Activated naive CD4-positive, alpha-beta T cell treated with Interleukin-2 at 50 U/mL for 16 hours (primary cell): ENCODE measurements at regions not wholly inside any gene's neighbourhood (a gene's known extent, or its start where the extent isn't known, plus 50 kb on each side); places are given as distances from the start of the nearest gene placed in this dataset.

ENCODE experiments used
- DNase-seq: peaks from one replicate; pipeline ENCODE4 v3.0.0-alpha.2; 2020

DNA sequence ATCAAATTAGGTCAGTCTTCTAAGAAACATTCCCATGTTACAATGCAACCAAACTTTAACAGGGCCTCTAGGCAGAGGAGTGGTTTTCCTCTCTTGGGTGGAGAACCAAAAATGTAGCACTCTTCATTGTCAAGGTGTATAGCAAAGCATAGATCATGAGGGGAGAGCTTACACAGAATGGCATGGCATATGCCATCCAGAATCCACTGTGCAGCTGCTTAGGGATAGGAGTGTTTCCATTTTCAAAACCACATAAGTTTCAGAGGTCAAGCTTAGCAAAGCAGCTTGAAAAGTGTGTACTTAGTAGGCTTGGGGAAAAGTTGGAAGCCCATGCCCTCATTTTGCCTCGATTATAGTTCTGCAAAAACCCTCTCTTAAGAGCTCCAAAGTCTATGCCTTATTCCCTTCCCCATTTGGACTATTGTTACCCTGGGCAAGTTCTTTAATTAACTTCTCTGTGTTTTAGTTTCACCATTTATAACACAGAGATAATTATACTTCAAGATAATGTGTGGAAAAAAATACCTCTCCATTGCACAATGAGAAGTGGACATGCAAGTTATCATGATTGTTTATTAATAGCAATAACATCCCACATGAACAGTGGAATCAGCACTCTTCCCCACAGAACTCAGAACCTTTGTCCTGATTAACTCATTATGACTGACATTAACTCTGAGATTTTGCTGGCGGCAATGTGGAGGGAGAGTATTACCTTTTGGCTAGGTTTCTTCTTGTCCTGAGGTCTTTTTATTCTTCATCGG is 398.9 kb upstream of the WWC1 start:
- no peak for DNase-seq

DNA sequence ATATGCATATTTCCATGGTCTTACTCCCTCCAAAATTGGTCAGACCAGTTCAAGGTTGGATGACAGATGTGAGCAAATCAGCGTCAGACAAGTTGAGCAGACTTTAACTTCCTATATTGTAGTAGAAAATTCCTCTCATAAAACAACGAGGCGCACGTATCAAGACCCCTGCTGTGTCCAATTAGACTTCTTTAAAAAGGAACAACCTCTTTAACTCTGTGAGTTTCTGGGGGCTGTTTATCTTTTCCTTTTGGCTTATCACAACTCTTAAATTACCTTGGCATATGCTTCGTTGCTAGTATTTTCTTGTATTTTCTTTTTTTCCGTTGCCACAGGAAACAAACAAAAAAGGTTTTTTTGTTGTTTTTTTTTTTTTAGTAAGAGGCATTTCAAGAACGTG is 398.2 kb upstream of the WWC1 start:
- no peak for DNase-seq

DNA sequence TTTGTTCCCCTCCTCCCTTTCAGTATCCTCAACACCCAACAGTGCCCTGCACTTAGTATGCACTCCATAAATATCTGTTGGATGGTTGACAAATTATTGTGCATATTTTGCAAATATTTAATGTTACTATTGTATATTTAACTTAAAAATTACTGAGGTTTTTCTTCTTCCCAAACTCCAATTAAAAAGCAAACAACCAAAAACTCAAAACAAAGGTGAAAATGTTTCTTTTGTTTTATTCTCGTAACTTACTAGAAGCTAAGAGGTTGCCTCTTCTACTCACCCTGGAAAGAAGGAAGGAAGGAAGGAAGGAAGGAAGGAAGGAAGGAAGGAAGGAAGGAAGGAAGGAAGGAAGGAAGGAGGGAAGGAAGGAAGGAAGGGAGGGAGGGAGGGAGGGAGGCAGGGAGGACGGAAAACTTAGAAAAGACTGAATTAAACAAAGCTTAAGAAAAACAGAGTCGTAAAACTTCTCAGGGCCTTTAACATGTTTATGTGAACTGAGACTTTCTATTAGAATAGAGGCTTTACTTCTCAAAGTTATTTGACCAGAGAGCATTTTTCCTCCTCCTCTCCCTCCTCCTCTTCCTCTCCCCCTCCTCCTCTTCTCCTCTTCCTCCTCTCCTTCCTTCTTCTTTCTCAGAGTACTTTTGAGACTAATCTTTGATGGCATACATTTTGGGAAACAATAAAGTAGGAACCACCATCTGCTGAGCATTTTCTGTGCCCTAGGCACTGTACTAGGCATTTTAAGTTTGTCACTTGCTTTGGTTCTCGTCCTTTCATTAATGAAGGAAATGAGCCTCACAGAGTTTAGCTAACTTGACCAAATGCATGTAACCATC is 396.6 kb upstream of the WWC1 start:
- no peak for DNase-seq

DNA sequence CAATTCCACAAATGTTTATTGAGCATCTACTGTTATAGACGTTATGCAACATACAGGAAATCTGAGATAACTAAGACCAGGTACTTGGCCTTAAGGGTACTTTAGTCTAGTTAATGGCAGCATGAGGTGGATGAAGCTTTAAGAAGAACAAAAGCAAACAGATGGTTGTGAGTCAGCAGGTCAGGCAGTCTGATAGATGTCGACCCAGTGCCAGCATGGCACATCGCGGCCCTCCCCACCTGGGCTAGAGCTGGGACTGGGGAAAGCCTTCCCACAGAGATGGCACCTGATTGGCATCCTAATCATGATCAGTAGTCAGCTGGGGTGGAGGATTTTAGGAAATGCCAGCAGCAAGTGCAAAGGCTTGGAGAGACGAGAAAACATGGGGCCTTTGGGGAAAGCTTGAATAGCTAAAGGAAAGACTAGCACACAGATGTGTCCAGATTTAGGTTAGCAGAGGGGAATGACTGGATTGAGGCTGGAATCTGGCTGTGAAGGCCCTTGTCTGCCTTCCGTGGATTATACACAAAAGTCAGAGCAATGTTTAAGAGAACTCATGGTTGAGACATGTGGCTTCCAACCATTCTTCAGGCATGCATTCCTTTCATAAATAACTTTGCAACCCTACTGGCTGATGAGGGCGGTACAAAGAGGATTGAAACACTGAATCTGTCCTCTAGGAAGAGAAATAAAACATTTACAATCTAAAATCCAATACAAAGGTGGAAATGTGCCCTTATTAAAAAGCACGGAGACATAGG is 395.4 kb upstream of the WWC1 start:
- no peak for DNase-seq

DNA sequence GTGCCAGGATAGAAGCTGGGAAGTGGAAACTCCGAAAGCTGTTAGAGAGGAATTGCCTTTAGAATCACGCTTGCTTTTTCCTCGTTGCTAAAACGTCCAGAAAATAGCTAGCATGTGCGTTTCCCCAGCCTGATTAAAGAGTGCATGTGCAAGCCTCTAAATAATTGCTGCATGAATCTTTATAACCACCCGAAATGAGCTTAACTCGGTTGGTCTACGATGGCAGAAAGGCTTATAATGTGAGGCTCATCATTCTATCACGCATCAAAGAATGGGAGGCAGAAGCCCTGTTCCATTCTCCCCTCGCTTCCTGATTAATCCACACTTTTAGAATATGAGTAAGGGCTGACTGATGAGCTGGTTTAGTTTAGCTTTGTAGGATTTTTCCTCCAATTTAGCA is 394.6 kb upstream of the WWC1 start:
- no peak for DNase-seq

DNA sequence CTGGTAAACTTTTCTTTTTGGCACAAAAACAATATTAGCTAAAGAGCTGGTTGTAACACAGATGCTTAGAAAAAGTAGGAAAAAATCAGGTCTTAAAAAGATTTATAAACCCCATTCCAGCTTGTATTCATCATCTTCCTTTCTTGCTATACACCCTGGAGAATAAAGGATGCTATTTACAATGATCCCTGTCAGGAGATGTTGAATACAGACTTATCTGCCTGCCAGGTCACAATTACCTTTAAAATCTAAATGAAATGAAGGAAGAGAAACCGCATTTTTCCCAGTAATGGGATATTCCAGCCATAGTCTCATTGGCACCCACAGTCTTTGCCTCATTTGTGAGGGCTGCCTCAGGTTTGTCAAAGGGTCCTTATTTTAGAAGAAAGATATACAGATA is 394.1 kb upstream of the WWC1 start:
- no peak for DNase-seq

DNA sequence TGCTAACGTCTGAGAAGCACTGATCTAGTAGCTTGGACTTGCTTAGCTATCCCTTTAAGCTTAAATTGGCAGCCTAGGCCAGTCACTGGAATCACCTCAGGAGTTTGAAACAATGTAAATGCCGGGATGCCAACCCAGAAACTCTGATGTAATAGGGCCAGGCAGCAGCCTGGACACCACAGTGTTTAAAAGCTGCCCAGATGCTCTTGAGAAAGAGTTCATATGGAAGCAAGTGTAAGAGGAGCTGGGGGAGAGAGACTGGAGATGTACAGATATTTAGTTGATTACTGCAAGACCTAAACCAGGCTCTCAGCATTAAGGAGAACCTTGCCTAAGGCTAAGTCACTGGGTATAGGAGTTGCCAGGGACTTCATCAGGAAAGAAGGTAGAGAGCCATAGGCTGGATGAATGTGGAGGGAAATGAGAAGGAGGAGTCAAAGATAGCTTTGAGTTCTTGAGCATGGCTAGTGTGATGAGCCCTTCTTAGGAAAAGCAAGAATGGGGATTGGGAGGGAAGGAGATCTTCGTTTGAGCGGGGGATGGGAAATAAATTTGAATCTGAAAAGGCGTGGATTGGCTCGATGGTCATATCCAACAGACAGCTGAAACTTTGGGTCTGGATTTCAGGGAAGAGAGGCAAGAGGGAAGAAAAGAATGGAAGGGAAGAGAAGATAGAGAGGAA is 392.9 kb upstream of the WWC1 start:
- no peak for DNase-seq

DNA sequence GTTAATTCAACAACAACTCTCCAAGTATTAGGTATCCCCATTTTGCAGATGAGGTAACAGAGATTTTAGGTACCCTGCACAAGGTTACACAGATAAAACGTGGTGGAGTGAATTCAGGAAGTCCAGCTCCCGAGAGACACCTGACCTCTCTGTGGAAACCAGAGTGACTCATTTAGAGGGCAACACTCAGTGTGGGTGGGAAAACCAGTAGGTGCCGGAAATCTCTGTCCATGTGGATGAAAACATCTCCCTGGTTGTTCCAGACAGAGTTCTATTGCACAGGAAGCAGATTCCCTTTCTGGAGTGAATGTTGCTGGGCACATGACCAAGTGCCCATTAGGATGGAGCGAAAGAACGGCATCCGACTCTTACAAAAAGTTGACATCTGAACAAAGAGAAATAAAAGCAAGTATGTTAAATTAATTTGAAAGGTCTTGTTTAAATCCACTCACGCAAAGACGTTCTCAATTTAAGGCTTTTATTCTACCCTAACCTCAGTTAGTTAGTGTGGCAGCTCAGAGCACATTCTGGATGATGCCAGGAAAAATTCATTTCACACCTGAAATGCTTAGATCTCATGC is 391.9 kb upstream of the WWC1 start:
- no peak for DNase-seq

DNA sequence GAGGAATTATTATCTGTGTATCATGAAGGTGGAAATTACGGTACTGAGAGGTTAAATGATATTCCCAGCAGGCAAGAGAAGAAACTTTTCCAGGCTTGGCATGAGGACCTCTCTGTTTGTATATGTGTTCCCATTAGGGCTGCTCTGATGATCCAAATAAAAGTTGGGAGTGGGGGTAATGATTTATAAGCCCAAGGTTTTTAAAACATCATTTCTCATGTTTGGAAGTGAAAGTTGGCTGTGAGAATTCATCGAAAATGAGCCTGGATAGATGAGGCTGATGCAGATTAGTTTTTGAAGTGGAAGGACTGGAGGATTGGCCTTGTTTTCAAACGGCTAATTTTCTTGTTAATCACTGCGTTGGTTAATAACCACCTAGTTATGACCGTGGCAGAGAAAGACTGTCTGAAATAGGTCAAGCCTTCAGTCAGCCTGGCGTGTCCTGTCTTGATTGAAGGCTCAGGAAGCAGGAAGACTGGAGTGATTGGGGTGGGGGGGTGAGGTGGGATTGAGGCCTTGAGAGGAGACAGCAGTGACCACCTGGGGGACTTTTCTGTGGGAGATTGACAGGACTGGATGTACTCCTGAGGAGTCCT is 391.0 kb upstream of the WWC1 start:
- DNase-seq = no peak

DNA sequence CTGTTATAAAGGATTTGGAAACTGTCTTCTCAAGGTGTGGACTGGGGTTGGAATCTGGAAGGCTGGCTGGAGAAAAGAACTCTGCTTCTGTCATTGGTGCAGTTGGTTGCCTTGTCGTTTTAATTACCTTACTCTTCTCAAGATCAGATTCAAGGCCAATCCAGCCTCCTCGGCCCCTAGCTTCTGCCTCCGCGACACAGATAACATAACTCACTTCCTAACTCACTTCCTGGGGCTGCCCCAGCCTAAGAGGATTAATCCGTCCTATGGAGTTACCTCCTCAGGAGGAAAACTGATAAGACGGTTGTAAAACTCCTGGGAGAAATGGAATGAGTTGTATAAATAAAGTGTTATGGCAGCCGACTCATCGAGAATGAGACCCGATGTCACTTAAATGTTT is 389.1 kb upstream of the WWC1 start:
- no peak for DNase-seq

DNA sequence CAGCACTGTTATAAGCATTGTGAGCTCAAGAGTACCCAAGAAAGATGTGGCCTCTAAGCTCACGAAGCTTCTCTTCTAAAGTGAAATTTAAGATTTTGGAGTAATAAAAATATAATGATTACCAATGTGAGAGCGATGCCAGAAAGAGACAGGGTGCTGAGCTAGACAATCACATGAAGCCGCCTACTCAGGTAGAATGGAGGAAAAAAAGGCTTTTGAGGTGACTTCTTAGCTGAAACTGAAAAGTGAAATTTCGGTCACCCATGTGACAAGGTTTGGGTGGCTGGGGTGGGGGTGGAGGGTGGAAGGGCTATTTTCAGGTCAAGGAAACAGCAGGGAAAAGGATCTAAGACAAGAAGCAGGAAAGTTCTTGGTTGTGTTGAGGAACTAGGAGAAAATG is 388.2 kb upstream of the WWC1 start:
- no peak for DNase-seq

DNA sequence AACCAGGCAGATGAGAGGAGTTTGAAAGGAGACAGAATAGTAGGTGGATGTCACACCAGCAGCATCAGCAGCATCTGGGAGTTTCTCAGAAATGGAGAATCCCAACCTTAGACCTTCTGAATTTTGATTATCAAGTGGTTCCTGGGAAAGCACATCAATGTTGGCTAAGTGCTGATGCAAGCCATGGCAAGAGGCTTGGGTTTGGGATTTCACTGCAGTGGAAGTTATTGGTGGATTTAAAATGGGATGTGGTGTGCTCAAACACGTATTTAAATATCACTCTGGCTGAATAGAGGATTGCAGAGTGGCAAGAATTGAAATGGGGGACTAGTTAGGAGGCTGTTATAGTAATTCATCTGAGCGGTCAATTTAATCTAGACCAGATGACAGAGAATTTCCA is 387.8 kb upstream of the WWC1 start:
- DNase-seq = no peak

DNA sequence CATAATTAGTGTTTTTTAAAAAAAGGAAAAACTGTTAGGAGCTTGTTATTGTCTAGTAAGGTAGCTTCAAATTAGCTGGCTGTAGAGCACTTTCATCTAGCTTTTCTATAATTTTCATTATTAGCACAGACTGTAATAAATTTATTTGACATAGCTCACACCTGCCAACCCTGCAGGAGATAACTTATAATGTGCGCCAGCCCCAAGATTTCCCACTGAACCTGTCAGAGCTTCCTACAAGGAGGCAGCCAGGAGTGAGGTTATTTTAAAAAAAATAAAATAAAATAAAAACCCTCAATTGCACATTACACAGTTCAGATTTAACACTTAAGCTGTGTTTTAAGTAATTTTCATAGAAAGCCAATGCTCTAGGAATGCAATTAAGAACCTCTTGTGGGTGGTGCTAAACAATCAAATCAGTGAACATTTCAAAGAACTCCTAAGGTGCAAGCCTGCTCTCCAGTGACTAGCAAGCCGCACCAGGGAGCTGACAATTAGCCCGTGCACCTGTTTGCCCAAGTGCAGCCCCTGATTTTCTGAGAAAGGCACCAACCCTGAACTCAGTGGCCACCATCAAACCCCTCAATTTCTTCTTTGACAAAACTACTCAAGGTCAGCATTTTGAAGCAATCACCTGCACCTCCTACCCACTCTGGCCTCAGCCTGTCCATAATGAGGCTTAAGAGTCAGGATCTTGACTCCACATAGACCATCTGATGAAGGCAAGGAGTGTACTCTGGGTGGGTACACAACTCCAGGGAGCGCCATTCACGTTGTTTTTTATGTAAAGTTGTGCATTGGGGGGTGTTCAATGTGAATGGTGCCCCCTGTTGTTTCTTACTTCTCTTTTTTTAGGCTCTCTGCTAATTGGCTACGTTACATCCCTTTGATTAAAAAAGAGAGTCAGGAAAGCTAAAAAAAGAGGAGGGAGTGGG is 385.3 kb upstream of the WWC1 start:
- DNase-seq = no peak

DNA sequence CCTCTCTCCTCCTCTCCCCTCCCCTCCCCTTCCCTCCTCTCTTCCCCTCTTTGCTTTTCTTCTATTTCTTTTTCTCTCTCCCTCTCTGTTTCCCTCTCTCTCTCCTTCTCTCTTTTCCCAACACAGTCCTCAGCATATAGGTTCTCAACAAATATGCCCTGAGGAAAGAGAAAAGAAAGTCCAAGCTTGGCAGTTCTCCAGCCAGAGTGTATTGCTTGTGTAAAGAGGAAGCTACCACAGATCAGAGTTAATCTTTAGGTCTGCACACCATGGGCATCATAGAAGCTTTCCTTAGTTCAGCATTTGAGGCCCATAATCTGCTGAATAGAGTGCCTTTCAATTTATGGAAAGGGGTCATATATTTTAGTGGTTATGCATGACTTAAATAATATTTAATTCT is 382.8 kb upstream of the WWC1 start:
- DNase-seq = no peak

DNA sequence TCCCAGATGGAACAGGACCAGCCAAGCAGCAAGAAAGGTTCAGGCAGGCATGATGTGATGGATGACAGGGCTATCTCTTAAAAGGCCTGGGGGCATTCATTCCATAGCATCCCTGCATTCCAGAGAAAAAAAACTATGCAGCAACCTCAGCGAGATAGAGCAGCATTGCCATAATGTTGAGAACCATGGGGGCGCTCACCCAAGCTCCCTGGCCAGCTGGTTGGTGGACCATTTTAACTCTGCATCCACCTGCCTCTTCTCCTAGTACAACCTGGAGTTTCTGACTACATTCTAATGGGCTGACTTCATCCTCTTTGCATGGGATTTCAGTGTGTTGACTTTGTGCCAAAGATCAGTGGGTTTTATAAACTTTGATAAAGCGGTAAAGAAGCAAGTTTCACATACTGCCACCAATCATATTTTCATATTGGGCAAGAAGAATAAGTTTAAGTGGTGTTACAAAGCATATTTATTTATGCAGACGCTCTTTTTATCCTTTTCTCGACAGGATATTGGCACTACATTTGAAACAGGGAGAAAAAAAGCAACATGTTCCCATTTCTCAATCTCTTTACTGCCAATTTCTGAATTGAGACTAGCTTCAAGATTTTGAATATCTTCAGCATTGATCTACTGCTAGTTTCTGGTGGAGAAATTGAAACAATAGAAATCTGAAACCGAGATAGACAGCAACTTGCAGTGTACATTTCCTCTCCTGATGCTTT is 378.3 kb upstream of the WWC1 start:
- no peak for DNase-seq

DNA sequence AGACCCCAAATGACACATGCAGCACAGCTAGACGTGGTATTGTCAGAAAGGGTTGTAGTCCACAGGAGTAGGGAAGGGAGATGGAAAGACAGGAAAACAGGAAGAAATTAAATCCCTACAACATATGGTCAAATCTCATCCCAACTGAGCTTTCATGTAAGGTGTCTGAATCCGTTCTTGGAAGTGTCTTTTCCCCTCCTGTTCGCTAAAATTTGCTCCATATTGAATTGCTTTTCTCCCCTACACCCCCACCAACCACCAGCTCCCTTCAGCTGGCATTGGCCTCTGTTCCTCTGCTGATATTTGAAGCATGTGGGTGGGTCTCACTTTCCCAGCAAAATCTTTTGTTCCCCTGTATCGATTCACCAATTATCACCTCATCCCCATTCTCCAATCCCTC is 376.2 kb upstream of the WWC1 start:
- no peak for DNase-seq

DNA sequence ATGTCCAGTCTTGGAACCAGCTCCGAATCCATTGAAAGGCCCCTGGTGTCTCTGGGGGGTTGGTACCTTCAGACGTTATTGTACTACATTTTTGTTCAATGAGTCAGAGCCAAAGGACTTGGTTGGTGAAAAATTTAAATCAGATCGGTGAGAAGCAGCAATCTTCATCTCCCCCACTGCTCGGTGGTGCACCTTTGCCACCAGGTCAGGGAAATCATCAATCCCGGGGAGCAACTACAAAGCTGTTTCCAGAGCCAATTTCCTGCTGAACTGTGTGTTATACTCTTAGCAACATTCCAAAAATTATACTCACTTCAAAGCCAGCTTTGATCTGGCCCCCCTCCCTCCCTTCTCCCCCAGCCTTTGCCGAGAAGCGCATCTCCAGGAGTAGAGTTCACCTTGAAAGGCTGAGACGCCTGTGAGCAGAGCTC is 375.2 kb upstream of the WWC1 start:
- DNase-seq = no peak

DNA sequence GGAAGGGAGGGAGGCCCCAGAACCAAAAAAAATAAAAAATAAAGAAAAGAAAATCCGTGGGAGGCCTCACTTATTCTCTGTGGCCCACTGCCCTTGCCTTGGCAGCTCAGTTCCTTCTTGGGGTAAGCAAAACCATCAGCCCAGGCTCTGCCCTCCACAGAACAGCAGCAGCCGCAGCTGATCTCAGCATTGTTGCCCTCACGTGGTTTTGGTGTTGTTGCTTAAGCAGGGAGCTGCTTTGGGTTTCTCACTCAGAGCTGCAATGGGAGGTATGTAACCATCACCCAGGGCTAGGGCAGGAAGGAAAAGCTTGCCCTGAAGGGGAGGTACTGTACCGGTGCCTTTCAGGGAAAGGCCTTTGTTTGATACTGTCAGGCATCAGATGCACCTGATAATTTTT is 374.7 kb upstream of the WWC1 start:
- no peak for DNase-seq

DNA sequence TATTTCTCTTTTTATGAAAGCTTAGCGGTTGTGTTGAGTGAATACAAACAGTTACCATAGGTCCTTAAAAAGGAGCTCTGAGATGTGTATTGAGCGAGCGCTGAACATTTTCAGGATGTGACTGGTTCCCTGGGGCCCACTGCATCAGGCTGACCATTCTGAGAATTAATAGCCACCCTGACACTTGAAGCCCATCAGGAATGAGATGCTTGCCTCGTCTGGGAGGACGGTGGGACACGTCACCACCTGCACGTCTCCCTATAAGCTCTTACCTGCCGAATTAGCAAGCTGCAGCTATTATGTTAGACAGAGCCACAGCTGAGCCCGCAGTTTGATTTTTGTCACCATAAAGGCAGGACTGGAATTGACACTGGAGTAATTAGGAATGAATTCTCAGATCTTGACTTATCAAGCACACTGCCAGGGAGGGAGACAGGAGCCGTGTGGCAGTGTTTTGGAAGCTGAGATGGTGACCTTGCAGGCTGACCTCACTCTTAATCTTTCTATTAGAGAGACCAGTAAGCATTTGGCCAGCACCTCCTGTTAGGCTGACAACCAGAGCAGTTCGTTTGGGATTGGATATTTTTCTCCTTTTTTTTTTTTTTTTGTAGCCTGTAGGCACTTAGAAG is 373.1 kb upstream of the WWC1 start:
- no peak for DNase-seq
